ENCODE measurements at regions not wholly inside any gene's neighbourhood (a gene's known extent, or its start where the extent isn't known, plus 50 kb on each side); places are given as distances from the start of the nearest gene placed in this dataset.

DNA sequence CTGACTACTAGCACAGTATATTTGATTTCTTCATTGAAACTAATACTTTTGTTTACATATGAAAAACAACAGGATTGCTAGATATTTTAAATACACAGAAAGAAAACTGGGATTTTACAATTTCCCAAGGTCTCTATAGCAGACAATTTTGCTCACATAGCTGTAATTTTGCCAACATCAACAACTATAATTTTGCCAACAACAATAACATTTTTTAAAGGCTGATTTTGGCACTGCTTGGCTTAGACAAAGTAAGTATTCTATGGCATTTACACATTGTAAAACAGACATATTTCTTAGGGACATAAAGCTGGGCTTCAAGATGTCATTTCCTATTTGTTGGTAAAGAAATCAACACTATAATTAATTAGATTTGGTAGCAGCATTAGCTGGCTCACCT lies 922.1 kb downstream of the RAB28 start:
- no peak for DNase-seq

DNA sequence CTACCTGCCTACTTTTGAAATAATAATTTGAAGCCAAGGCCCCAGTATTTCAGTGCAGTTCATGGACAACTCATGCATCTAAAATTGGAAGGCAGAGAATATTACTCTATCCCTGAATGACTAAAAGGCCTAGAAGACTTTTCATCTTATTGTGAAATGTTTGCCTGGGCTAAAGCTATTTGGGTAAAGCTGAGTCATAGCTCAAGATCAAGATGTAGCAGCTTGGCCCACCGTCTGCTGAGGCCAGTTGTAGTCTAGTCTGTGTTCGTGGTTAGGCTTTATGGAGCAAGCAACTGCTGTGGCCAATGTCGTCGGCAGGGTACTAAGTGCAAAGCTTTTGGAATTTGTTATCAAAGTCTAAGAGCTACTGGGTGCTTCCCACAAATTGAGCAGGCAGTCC lies 929.1 kb downstream of the RAB28 start:
- no peak for DNase-seq

DNA sequence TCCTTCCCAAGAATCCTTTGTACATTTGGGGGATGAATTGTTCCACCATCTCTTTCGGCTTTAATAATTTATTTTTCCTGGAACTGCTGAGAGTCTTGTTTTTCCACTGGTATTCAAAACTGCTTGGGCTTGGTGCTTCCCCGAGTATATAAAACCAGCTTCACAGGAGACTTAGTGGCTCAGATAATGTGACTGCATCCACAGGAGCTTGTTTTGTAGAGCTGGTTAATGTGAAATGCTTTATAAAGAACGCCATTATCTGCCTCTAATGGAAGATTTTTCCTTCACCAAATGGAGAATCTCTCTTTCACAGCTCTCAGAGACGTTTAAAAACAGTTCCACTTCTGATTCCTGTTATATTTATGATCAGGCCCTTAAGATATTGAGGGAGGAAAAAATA lies 935.5 kb downstream of the RAB28 start:
- no peak for DNase-seq

DNA sequence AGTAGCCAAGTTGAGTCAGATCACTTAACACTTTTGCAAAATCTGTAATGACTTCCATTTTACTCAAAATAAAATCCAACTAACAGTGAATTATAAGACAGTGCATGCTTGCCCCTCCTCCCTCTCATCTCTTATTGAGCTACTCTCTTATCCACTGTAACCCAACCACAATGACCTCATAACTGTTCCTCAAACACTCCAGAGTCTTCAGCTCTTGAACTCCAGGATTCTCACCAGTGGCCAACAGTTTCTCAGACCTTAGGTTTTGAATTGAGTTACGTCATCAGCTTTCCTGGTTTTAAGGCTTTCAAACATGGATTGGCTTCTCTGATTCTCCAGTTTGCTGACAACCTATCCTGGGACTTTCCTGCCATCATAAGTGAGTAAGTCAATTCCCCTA lies 938.3 kb downstream of the RAB28 start:
- no peak for DNase-seq

DNA sequence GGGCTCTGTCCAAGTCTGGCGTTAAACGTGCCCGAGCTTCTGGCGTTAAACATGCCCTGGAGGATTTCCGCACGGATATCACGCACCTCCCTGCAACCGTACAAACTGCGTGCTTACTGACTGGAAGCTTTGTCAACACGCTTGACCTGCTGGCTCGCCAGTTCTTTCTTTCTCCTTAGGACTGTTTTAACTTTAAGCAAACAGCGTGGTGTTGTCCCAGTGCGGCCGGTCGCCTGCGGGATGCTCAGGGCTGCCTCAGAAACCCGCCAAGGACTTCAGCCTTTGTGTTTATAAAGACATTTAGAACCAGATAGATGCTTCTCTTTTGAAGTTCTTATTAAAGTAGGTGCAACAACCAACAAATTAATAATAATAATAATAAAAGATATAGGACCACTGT lies 946.0 kb downstream of the RAB28 start:
- DNase-seq, result no peak

DNA sequence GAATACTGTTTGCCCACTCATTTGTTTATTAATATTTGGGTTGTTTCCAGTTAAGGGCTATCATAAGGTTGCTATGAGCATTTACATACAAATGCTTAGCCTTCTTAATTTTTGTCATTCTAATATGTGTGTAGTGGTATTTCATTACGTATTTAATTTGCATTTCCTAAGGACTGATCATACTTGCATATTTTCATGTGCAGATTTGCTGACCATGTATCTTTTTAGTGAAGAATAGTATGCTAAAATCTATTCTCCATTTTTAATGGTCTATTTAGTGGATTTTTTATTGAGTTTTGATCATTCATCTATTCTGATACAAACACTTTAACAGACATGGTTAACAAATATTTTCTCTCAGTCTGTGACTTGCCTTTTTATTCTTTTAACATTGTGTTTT lies 949.5 kb downstream of the RAB28 start:
- DNase-seq, result no peak

DNA sequence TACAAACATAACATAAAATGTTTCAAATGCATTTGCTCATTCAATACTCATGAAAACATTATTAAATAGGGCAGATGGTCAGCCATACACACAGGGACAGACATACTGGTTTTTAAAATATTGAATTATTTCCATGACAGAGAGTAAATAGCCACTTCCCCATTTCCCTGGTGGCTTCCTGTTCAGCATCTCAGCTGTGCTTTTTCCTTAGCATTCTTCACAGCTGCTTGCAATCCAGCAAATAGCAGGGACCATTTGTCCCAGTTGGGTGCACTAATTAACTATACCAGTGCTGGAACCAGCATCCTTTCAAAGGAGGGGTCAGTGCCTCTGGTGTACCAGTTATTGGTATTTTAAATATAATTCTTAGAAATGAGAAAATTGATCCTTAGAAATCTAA lies 964.7 kb downstream of the RAB28 start:
- no peak for DNase-seq

DNA sequence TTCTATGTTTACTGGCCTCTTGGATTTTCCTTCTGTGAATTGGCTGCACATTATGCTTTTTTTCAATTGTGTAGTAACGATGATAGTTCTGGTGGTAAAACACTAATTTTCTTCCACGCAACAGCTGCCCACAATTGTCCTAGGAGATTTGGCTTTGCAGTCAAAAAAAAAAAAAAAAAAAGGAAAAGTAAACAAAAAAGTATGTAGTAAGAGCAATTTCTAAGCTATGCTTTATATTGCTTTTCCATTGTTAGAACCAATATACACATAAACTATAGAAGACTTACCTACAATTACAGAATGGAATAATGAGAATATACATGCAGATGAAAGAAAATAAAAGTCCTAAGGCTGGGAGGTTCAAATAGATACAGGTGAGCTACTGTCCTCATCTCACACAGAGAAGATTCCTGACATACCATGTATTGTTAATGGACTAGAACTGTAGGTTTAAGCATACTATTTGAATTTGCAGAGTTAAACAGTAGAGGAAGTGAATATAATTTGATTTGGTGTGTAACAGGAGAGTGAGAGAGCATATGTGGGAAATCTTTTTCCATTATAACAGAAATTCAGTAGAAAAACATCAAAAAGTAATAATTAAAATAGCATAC lies 976.2 kb downstream of the RAB28 start:
- no peak for DNase-seq

DNA sequence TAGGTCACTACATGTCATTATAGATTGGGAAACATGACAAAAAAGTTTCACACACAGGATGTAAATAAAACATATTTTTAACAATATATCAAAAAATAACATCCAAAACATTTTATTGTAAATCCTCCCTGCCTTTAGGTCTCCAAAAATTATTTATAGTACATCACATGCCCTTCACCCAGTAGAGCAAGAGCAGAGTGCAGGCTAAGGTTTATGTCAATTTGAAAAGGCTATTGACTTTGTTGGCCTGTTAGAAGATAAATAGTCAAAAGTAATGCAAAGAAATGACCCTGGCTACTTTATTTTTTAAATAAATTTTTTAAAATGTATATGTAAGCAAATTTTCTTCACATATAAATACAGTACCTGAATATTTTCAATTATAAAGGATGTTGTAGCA lies 983.7 kb downstream of the RAB28 start:
- no peak for DNase-seq

DNA sequence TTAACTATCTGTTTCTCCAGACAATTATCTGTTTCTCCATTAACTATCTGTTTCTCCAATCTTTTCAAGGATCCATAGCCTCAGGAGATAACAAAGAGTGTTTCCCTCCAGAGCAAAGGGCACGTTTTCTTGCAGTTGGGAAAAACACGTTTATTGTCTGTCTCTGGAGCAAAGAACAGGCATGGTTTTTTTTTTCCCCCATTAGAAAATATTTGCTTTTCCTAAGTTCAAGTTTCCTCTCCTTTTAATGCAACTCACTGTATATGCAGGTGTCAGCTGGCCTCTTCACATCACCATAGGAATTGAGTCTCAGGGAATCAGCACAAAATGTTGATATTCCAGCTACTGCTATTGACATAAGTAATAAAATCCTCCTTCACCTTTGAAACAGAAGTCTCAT lies 984.4 kb downstream of the RAB28 start:
- DNase-seq, result peak in 1 of 2 experiments; percentile 13

DNA sequence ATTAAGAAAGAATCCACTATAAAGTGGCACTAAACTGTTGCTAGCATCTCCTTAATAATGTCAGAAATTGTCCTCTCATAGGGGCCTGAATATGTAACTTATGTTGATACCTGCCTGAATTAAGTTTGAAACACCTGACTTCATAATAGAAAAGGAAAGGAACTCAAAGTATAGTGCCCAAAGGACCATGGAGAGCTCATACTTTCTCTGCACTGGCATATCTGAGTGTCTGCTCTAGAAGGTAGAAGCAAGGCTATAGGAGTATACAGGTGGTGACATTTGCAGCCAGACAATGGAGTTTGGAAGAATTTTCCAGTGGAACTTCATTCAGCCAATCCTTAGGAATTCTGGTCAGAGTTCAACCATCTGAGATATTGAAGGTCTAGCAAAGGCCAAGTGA lies 988.9 kb downstream of the RAB28 start:
- DNase-seq, result no peak

DNA sequence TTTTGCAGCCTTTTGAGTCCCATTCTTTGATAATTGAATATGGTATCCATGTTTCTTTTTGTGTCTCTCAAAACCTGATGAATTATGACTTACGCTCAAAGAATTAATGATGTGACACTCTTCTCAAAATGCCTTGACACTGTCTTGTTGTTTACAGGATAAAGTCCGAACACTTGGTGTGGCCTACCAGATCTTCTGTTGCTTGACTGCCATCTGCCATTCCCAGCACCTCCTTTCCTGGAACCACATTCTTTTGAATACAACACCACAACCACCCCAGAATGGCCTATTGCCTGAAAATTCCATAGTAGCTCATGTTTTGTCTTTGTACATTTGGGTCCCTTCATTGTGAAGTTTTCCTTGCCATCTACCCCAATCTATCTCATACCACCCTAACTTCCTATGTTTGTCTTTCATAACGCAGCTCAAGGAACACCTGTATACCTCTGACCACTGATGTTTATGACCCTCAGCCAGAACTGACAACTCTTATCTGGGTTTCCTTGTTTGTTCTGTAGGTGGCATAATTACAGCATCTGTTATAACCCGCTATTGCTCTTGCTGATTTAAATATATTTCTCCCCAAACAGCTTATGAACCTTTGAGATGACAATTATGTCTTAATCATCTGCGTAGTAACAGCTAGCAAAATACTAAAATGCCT lies 991.3 kb downstream of the RAB28 start:
- no peak for DNase-seq

DNA sequence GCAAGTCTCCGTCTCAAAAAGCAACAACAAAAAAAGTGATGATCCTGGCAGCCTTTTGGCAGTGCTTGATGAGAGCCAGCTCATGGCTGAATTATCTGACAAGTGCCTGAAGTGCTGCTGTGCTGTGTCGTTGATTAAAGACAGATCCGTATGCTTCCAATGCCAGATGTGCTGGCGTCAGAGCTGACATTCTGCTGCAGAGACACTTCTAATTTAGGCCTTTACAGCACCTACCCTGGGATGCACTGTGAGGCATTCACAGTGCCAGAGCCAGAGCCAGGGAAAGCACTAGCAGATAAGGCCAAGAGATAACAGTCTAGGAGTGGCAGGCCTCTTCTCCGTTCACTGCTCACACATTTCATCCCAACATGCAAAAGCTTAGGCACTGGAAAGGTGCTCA lies 995.5 kb downstream of the RAB28 start:
- DNase-seq, result no peak

DNA sequence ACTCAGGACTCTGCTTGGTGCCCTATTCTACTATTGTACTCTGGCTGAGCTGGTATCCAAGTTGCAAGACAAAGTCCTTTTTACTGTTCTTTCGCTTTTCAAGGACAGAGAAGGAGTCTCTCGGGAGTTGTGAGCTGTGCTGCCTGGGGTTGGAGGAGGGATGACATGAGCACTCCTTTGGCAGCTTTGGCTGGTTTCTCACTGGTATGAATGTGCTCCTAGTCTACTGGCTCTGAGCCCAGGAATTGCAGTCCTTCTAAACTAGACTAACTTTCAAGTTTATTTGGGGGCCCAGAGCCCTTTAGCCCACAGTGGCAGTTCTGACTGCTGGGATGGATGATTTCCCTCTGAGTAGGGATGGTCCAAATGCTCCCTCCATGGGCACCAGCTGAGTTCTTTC lies 997.1 kb downstream of the RAB28 start:
- DNase-seq, result no peak

DNA sequence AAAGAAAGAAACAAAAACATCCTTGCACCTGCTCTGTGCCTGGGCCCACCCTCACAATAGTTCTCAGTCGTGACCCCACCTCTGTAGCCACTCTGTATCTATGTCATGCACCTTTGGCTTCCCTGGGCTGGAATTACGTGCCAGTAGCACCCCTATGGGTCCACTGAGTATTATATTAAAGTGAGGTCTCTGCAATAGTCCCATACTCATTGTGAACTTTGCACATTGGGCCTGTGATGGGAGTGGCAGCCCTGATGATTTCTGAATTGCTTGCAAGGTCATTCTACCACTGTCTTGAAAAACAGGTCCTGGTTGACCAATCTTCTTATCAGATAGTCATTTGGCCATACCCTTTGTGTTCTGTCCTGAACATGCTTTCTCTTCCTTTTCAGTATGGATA lies 1012.1 kb downstream of the RAB28 start:
- no peak for DNase-seq

DNA sequence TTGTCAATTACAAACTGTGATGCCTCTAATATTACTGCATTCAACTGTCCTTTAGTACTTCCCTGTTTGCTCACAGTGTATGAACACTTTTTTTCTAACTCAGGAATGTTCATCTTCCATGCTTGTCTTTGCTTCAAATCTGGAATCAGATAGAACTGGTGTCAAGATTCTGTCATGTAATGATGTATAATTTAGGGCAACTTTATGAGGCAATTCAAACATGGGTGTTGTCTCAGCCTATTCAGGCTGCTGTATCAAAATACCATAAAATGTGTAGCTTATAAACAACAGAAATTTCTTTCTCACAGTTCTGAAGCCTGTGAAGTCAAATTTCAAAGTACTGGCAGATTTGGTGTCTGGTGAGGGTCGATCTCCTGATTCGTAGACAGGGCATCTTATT lies 1012.9 kb downstream of the RAB28 start:
- no peak for DNase-seq

DNA sequence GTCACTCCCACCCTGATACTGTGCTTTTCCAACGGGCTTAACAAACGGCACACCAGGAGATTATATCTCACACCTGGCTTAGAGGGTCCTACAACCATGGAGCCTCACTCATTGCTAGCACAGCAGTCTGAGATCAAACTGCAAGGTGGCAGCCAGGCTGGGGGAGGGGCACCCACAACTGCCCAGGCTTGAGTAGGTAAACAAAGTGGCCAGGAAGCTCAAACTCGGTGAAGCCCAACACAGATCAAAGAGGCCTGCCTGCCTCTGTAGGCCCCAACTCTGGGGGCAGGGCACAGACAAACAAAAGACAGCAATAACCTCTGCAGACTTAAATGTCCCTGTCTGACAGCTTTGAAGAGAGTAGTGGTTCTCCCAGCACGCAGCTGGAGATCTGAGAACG lies 1022.6 kb downstream of the RAB28 start:
- DNase-seq, result peak in 1 of 2 experiments; percentile 7

DNA sequence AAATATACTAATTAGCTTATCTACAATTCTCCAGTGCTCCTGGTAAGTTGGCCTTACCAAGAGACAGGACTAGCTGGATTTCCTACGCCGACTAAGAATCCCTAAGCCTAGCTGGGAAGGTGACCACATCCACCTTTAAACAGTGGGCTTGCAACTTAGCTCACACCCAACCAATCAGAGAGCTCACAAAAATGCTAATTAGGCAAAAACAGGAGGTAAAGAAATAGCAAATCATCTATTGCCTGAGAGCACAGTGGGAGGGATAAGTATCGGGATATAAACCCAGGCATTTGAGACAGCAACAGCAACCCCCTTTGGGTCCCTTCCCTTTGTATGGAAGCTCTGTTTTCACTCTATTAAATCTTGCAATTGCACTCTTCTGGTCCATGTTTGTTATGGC lies 1025.0 kb downstream of the RAB28 start:
- DNase-seq, result no peak

DNA sequence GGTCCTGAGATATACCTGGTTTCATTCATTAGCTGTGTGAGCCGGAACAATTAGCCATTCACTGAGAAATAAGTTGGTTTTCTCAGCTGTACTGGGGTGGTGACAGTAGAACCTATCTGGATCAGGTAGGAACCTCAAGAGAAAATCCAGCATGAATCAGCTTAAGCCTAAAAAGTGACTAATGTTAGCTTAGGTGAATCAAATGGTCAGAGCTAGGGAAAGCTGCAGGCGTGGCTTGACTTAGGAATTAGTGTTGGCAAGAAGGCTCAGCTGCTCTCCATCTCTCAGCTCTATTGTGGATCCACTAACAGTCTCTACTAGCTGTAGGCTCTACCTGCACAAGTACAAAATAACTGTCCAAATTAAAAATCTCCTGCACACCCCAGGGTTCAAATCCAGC lies 1025.5 kb downstream of the RAB28 start:
- no peak for DNase-seq

DNA sequence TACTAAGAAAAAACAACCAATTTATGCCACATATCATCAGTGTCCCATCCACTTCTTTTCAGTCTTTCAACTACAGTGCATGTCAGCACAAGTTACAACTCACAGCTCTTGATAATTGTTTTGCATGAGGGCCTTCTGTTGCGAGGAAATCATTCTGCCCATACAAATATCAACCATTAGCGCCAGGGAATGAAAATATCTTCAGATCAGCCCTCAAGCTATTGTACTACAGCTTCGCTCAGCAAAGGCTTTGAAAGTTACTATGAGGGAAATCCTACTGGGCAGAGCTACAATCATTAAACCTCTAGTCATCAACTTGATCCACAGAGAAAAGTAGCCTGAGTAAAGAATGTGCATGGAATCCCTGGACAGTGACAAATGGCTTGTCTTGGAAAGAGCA lies 1023.6 kb upstream of the HS3ST1 start:
- DNase-seq, result no peak

DNA sequence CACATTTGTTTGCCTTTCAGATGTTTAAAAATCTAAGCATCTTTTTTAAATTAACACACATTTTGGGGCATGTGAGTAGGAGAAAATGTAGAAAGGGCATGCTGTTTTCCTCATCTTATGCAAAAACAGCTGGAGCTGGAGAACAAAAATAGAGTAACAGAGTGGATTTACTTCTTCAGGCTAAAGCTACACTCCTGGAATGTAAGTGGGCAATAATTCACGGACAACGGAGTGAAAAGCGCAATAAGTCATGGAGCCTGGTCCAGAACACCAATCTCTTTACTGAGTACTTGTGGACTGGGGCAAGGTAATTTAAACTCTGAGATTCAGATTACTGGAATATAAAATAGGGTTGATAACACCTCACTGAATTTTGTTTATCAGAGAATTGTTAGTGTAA lies 1018.8 kb upstream of the HS3ST1 start:
- DNase-seq, result no peak

DNA sequence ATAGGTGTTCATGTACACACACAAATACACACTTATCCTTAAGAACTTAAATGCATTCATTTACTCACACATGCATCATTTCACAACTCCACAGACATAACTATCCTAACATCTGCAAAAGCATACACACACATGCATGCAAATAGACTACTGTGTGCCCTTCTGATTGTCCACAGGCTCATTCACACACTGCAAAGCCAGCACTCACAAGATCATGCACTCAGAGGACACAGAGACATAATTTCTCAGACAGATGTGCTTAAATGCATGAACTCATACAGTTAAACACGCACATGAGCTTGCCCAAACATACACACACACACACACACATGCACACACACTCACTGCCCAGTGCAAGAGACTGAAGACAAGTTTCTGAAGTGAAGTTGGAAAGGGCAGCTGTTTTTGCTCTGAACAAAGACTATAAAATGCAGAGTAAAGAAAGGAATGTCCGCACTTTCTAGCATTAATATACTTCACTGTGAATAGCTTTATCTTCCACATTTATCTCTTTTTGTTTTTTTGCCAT lies 1018.0 kb upstream of the HS3ST1 start:
- no peak for DNase-seq

DNA sequence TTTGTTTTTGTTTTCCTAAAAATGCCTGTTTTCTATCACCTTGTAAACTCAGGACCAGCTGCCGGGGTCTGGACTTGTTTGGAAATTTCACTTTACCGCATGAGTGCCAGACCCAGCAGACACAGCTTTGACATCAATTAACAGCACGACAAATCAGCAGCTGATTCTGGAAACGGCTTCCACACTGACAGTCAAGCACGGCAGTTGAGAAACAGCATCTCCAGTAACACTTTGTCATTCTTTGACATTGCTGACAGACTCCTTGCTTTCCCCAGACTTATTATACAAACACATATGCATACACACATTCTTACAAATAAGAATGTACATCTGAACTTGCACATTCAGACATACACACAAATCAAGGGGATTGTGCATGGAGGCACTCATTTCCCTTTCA lies 1017.6 kb upstream of the HS3ST1 start:
- DNase-seq, result no peak

DNA sequence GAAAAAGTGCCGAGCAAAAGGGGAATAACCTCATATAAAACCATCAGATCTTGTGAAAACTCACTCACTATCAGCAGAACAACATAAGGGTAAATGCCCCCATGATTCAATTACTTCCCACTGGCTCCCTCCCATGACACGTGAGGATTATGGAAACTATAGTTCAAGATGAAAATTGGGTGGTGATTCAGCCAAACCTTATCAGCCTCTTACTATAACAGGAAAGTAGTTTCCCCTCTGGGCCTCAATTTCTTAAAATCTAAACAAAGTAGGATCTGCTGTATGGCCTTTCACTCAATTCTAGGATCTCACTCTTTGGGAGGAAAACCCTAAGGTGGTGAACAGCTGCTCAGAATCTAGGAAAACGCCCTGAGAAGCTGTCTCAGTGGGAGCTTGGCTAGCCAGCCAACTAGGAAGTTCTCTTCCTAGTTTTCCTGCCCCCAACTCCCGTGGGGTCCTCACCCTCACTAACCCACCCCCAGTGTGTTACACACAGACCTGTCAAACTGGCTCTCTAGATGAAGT lies 1017.1 kb upstream of the HS3ST1 start:
- no peak for DNase-seq

Measured in NCI-H526 (cell line).